Effector memory CD8-positive, alpha-beta T cell (primary cell): ENCODE measurements at regions not wholly inside any gene's neighbourhood (a gene's known extent, or its start where the extent isn't known, plus 50 kb on each side); places are given as distances from the start of the nearest gene placed in this dataset.

Experiments
- ATAC-seq: fragments of 150-1000 bp; cut with Tn5 transposase; replicated peaks from 2 replicates; pipeline ENCODE4 v1.10.0; 2021; ENCODE audit warnings: mild to moderate bottlenecking, moderate library complexity
- DNase-seq, 3 experiments: peaks; one replicate each; pipeline ENCODE4 v3.0.0; 2021
- H3K27ac Mint-ChIP-seq, 2 donors: one replicate each; pipeline ENCODE4 v1.8.0; 2022; ENCODE audit warnings: mild to moderate bottlenecking in 2 of 2, mixed read lengths in 2 of 2, moderate library complexity in 2 of 2
- H3K27me3 Mint-ChIP-seq, 2 donors: one replicate each; pipeline ENCODE4 v1.8.0; 2022; ENCODE audit warnings: mixed read lengths in 2 of 2
- H3K36me3 Mint-ChIP-seq: one replicate; pipeline ENCODE4 v1.8.0; 2022; ENCODE audit warnings: mild to moderate bottlenecking, moderate library complexity, mixed read lengths; ENCODE audit not compliant: insufficient read depth
- H3K4me1 Mint-ChIP-seq, 2 donors: one replicate each; pipeline ENCODE4 v1.8.0; 2022; ENCODE audit warnings: low read depth in 2 of 2, mixed read lengths in 2 of 2
- H3K4me3 Mint-ChIP-seq, 2 donors: one replicate each; pipeline ENCODE4 v1.8.0; 2022; ENCODE audit warnings: mild to moderate bottlenecking in 2 of 2, mixed read lengths in 2 of 2, moderate library complexity in 2 of 2
- H3K9me3 Mint-ChIP-seq, 2 donors: one replicate each; pipeline ENCODE4 v1.8.0; 2022; ENCODE audit warnings: mixed read lengths in 2 of 2

GRCh38 chr21:32055305-32055704, 182.5 kb downstream of the HUNK start:
- no peaks in the 10 kb centered on the region for H3K36me3 Mint-ChIP-seq
- DNase-seq = no peak
- H3K4me1 Mint-ChIP-seq = no peaks in the 10 kb centered on the region
- no peak for ATAC-seq
- no peak overlapping the region for H3K4me3 Mint-ChIP-seq
- H3K9me3 Mint-ChIP-seq = peaks cover 7 to 14% of the 10 kb centered on the region in 2 donors
- no peak overlapping the region for H3K27ac Mint-ChIP-seq
- peaks cover 14 to 46% of the 10 kb centered on the region in 2 donors for H3K27me3 Mint-ChIP-seq
